ENCODE measurements at regions not wholly inside any gene's neighbourhood (a gene's known extent, or its start where the extent isn't known, plus 50 kb on each side); places are given as distances from the start of the nearest gene placed in this dataset.

DNA sequence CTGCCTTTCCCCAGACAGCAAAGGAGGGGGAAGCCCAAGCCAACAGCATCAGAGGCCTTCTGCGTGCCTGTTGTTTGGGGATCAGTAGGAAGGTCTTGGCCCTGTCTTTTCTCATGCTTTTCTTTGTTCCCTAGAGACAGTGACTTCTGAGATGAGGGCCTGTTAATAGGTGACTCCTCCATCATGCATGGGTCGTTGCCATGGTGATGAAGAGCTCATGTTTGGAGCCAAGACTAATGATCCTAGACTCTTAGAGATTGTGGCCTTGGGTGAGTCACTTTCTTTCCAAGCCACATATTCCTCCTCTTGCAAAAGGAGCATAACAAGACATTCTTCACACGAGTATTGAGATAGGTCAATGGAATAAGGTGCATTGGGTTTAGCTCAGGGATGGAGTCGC, 201.1 kb upstream of the ASIC2 start:
- H3K9me3 ChIP-seq (ENCODE audit: control insufficient read depth in 4 of 4, low read length in 3 of 4) = no peaks in the 10 kb centered on the region
- WGBS = 74% methylated on average over 4 of the region's 4 CpGs

DNA sequence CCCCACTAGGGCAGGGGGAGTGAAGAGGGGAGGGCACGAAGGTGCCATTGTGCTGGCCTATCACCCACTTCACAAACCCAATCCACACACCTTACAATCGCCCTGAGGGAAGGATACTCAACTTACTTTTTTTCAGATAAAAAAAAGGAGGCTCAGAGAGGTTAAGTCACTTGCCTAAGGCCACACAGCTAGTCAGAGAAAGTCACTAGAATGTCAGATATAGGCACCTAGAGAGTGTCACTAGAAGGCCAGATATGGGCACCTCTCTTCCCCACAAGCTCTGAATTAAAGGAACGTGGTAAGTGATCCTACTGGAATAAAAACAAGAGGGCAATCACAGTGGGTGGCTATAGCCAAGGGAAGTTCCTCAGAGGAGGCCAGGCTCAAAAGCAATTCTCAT, 204.5 kb upstream of the ASIC2 start:
- Histone ChIP-seq H3K36me3 (ENCODE audit: control insufficient read depth in 4 of 4, insufficient read depth in 3 of 4, low read depth in 1 of 4, low read length in 3 of 4) (no peaks in the 10 kb centered on the region), H3K27ac (ENCODE audit: low read depth in 1 of 2, low read length in 2 of 2) (no peak overlapping the region), H3K9ac (ENCODE audit: low read depth in 1 of 2, low read length in 2 of 2) (no peak overlapping the region), H3K9me3 (ENCODE audit: control insufficient read depth in 4 of 4, low read length in 3 of 4) (no peaks in the 10 kb centered on the region), H3K27me3 (ENCODE audit: control insufficient read depth in 4 of 4, insufficient read depth in 4 of 4, low read length in 3 of 4) (no peaks in the 10 kb centered on the region), H3K4me3 (ENCODE audit: low read depth in 1 of 3, low read length in 3 of 3) (no peak overlapping the region), H3K4me1 (ENCODE audit: control insufficient read depth in 4 of 4, insufficient read depth in 4 of 4, low read length in 3 of 4) (no peaks in the 10 kb centered on the region)
- DNase-seq (ENCODE audit: low spot score) = no peak
- 56% methylated on average over 3 of the region's 3 CpGs for WGBS
- TF ChIP-seq NR2F2 (IDR thresholded peaks at IDR 0.05) = no peak
- no peak for TF ChIP-seq JUND (IDR thresholded peaks at IDR 0.05)
- TF ChIP-seq, protein P1, sequence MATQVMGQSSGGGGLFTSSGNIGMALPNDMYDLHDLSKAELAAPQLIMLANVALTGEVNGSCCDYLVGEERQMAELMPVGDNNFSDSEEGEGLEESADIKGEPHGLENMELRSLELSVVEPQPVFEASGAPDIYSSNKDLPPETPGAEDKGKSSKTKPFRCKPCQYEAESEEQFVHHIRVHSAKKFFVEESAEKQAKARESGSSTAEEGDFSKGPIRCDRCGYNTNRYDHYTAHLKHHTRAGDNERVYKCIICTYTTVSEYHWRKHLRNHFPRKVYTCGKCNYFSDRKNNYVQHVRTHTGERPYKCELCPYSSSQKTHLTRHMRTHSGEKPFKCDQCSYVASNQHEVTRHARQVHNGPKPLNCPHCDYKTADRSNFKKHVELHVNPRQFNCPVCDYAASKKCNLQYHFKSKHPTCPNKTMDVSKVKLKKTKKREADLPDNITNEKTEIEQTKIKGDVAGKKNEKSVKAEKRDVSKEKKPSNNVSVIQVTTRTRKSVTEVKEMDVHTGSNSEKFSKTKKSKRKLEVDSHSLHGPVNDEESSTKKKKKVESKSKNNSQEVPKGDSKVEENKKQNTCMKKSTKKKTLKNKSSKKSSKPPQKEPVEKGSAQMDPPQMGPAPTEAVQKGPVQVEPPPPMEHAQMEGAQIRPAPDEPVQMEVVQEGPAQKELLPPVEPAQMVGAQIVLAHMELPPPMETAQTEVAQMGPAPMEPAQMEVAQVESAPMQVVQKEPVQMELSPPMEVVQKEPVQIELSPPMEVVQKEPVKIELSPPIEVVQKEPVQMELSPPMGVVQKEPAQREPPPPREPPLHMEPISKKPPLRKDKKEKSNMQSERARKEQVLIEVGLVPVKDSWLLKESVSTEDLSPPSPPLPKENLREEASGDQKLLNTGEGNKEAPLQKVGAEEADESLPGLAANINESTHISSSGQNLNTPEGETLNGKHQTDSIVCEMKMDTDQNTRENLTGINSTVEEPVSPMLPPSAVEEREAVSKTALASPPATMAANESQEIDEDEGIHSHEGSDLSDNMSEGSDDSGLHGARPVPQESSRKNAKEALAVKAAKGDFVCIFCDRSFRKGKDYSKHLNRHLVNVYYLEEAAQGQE (IDR thresholded peaks at IDR 0.05) = no peak
- TF ChIP-seq, protein P2, sequence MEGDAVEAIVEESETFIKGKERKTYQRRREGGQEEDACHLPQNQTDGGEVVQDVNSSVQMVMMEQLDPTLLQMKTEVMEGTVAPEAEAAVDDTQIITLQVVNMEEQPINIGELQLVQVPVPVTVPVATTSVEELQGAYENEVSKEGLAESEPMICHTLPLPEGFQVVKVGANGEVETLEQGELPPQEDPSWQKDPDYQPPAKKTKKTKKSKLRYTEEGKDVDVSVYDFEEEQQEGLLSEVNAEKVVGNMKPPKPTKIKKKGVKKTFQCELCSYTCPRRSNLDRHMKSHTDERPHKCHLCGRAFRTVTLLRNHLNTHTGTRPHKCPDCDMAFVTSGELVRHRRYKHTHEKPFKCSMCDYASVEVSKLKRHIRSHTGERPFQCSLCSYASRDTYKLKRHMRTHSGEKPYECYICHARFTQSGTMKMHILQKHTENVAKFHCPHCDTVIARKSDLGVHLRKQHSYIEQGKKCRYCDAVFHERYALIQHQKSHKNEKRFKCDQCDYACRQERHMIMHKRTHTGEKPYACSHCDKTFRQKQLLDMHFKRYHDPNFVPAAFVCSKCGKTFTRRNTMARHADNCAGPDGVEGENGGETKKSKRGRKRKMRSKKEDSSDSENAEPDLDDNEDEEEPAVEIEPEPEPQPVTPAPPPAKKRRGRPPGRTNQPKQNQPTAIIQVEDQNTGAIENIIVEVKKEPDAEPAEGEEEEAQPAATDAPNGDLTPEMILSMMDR (IDR thresholded peaks at IDR 0.05; ENCODE audit: low read depth, low read length, missing input control) = no peak
- TF ChIP-seq RAD21 (IDR thresholded peaks at IDR 0.05) = no peak
- TF ChIP-seq YY1 (IDR thresholded peaks at IDR 0.05) = no peak
- no peak for TF ChIP-seq GABPA (IDR thresholded peaks at IDR 0.05 in 1 of 2, conservative IDR thresholded peaks at IDR 0.05 in 1 of 2)
- no peak for TF ChIP-seq RXRA (IDR thresholded peaks at IDR 0.05)
- TF ChIP-seq HNF4G (IDR thresholded peaks at IDR 0.05) = no peak
- TF ChIP-seq HNF4A (conservative IDR thresholded peaks at IDR 0.05) = no peak
- TF ChIP-seq, protein P3, sequence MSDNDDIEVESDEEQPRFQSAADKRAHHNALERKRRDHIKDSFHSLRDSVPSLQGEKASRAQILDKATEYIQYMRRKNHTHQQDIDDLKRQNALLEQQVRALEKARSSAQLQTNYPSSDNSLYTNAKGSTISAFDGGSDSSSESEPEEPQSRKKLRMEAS (IDR thresholded peaks at IDR 0.05) = no peak
- TF ChIP-seq, protein P4, sequence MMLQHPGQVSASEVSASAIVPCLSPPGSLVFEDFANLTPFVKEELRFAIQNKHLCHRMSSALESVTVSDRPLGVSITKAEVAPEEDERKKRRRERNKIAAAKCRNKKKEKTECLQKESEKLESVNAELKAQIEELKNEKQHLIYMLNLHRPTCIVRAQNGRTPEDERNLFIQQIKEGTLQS (IDR thresholded peaks at IDR 0.05) = no peak
- no peak for TF ChIP-seq EGR1 (IDR thresholded peaks at IDR 0.05; ENCODE audit: low read depth in 2 of 2)

More for the DNA sequence above, 201.1 kb upstream of the ASIC2 start:
- no peak for DNase-seq (ENCODE audit: low spot score)
- no peaks in the 10 kb centered on the region for H3K4me1 ChIP-seq (ENCODE audit: control insufficient read depth in 4 of 4, insufficient read depth in 4 of 4, low read length in 3 of 4)
- H3K9ac ChIP-seq (ENCODE audit: low read depth in 1 of 2, low read length in 2 of 2) = no peak overlapping the region
- H3K27me3 ChIP-seq (ENCODE audit: control insufficient read depth in 4 of 4, insufficient read depth in 4 of 4, low read length in 3 of 4) = no peaks in the 10 kb centered on the region
- TF ChIP-seq, protein P1 (IDR thresholded peaks at IDR 0.05) = no peak
- TF ChIP-seq NR2F2 (IDR thresholded peaks at IDR 0.05) (no peak), FOXA1 (IDR thresholded peaks at IDR 0.05) (no peak), GABPA (IDR thresholded peaks at IDR 0.05 in 1 of 2, conservative IDR thresholded peaks at IDR 0.05 in 1 of 2) (no peak), SP1 (IDR thresholded peaks at IDR 0.05) (no peak), JUND (IDR thresholded peaks at IDR 0.05) (no peak), RXRA (IDR thresholded peaks at IDR 0.05) (no peak), YY1 (IDR thresholded peaks at IDR 0.05) (no peak), EGR1 (IDR thresholded peaks at IDR 0.05; ENCODE audit: low read depth in 2 of 2) (no peak), HNF4A (conservative IDR thresholded peaks at IDR 0.05) (no peak), TAF1 (conservative IDR thresholded peaks at IDR 0.05) (no peak), FOXA2 (IDR thresholded peaks at IDR 0.05) (no peak), HNF4G (IDR thresholded peaks at IDR 0.05) (no peak), RAD21 (IDR thresholded peaks at IDR 0.05) (no peak)
- TF ChIP-seq, protein P4 (IDR thresholded peaks at IDR 0.05) = no peak
- TF ChIP-seq, protein P5, sequence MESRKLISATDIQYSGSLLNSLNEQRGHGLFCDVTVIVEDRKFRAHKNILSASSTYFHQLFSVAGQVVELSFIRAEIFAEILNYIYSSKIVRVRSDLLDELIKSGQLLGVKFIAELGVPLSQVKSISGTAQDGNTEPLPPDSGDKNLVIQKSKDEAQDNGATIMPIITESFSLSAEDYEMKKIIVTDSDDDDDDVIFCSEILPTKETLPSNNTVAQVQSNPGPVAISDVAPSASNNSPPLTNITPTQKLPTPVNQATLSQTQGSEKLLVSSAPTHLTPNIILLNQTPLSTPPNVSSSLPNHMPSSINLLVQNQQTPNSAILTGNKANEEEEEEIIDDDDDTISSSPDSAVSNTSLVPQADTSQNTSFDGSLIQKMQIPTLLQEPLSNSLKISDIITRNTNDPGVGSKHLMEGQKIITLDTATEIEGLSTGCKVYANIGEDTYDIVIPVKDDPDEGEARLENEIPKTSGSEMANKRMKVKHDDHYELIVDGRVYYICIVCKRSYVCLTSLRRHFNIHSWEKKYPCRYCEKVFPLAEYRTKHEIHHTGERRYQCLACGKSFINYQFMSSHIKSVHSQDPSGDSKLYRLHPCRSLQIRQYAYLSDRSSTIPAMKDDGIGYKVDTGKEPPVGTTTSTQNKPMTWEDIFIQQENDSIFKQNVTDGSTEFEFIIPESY (IDR thresholded peaks at IDR 0.05) = no peak
- H3K36me3 ChIP-seq (ENCODE audit: control insufficient read depth in 4 of 4, insufficient read depth in 3 of 4, low read depth in 1 of 4, low read length in 3 of 4) = no peaks in the 10 kb centered on the region
- H3K4me3 ChIP-seq (ENCODE audit: low read depth in 1 of 3, low read length in 3 of 3) = no peak overlapping the region
- H3K27ac ChIP-seq (ENCODE audit: low read depth in 1 of 2, low read length in 2 of 2) = no peak overlapping the region

All from liver (tissue), 8 donors.